OCI-LY3 (cell line): ENCODE measurements at regions not wholly inside any gene's neighbourhood (a gene's known extent, or its start where the extent isn't known, plus 50 kb on each side); places are given as distances from the start of the nearest gene placed in this dataset.
"Not testable (repeated sequence)": the region's sequence is repeated elsewhere in the genome, so short reads cannot be mapped to it uniquely, and the experiment has no call there.

ENCODE experiments used
- H2AFZ ChIP-seq: fragments of 200-600, 300-600 bp; shearing (Covaris generic); 2 replicates; pipeline ENCODE4 v1.6.0; 2014; ENCODE audit warnings: antibody characterized with exemption, low read depth, low read length
- H3K27ac ChIP-seq: fragments of 200-600, 300-600 bp; sonication (generic); 2 replicates; pipeline ENCODE4 v1.5.1; 2014; ENCODE audit warnings: mild to moderate bottlenecking, low read length, moderate library complexity, mixed read lengths
- H3K27me3 ChIP-seq: fragments of 200-600, 300-600 bp; sonication (generic); 2 replicates; pipeline ENCODE4 v1.6.1; 2014; ENCODE audit warnings: low read depth, low read length, mixed read lengths
- H3K36me3 ChIP-seq: fragments of 200-600, 300-600 bp; sonication (generic); replicated peaks from 2 replicates; pipeline ENCODE3; 2014; ENCODE audit warnings: low read depth, low read length, mixed read lengths
- H3K4me1 ChIP-seq: fragments of 300-600, 200-600 bp; sonication (generic); 2 replicates; pipeline ENCODE4 v1.6.1; 2014; ENCODE audit warnings: low read length, mixed read lengths
- H3K4me2 ChIP-seq: fragments of 200-600, 300-600 bp; sonication (generic); 2 replicates; pipeline ENCODE4 v1.6.1; 2014; ENCODE audit warnings: low read length, mixed read lengths
- H3K4me3 ChIP-seq: fragments of 300-600, 200-600 bp; sonication (generic); 2 replicates; pipeline ENCODE4 v1.5.1; 2014; ENCODE audit warnings: antibody characterized with exemption, mild to moderate bottlenecking, low read length, moderate library complexity
- H3K79me2 ChIP-seq: fragments of 300-600, 200-600 bp; shearing (Covaris generic); 2 replicates; pipeline ENCODE4 v1.6.1; 2014; ENCODE audit warnings: mild to moderate bottlenecking, low read length, mixed read lengths
- H3K9ac ChIP-seq: fragments of 300-600, 200-600 bp; shearing (Covaris generic); 2 replicates; pipeline ENCODE4 v1.6.0; 2014; ENCODE audit warnings: mild to moderate bottlenecking, low read length, moderate library complexity
- H3K9me3 ChIP-seq: fragments of 200-600, 300-600 bp; shearing (Covaris generic); 2 replicates; pipeline ENCODE4 v1.6.1; 2014; ENCODE audit warnings: low read length, mixed read lengths; ENCODE audit not compliant: insufficient read depth
- H4K20me1 ChIP-seq: fragments of 200-600, 300-600 bp; sonication (generic); 2 replicates; pipeline ENCODE4 v1.6.1; 2016; ENCODE audit warnings: low read length, mixed read lengths; ENCODE audit not compliant: insufficient read depth
- EZH2phosphoT487 ChIP-seq: fragments of 200-600 bp; shearing (Covaris generic); IDR thresholded peaks from 2 replicates; pipeline ENCODE4 v1.6.1; 2018; ENCODE audit warnings: antibody characterized with exemption, mixed run types, low read depth
- TF ChIP-seq, protein P1 (sequence below): fragments of 200-600, 300-600 bp; sonication (generic); IDR thresholded peaks from 2 replicates; pipeline ENCODE4 v1.5.1; 2014; ENCODE audit warnings: antibody characterized with exemption, low read length, low read depth

DNA sequence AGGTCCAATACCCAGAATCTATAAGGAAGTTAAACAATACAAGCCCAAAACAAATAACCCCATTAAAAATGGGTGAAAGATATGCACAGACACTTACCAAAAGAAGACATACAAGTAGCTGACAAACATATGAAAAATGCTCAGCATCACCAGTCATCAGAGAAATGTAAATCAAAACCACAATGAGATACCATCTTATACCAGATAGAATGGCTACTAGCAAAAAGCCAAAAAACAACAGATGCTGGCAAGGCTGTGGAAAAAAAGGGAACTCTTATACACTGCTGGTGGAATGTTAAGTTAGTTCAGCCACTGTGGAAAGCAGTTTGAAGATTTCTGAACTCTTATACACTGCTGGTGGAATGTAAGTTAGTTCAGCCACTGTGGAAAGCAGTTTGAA is 331.1 kb downstream of the KIF20B start:
- TF ChIP-seq EZH2phosphoT487: no peak
- TF ChIP-seq, protein P1, sequence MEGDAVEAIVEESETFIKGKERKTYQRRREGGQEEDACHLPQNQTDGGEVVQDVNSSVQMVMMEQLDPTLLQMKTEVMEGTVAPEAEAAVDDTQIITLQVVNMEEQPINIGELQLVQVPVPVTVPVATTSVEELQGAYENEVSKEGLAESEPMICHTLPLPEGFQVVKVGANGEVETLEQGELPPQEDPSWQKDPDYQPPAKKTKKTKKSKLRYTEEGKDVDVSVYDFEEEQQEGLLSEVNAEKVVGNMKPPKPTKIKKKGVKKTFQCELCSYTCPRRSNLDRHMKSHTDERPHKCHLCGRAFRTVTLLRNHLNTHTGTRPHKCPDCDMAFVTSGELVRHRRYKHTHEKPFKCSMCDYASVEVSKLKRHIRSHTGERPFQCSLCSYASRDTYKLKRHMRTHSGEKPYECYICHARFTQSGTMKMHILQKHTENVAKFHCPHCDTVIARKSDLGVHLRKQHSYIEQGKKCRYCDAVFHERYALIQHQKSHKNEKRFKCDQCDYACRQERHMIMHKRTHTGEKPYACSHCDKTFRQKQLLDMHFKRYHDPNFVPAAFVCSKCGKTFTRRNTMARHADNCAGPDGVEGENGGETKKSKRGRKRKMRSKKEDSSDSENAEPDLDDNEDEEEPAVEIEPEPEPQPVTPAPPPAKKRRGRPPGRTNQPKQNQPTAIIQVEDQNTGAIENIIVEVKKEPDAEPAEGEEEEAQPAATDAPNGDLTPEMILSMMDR: no peak
- H3K27ac ChIP-seq: no peak overlapping the region

DNA sequence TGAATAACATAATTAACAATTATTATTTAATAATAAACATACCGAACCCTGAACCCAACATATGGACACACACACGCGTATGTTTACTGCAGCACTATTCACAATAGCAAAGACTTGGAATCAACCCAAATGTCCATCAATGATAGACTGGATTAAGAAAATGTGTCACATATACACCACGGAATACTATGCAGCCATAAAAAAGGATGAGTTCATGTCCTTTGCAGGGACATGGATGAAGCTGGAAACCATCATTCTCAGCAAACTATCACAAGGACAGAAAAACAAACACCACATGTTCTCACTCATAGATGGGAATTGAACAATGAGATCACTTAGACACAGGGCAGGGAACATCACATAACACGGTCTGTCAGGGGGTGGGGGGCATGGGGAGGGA is 333.5 kb downstream of the KIF20B start:
- not testable (repeated sequence) for H3K27ac ChIP-seq, H3K9ac ChIP-seq, H3K4me3 ChIP-seq, H3K9me3 ChIP-seq, H2AFZ ChIP-seq, H3K79me2 ChIP-seq, H3K4me2 ChIP-seq, H3K36me3 ChIP-seq, H3K27me3 ChIP-seq, H3K4me1 ChIP-seq, H4K20me1 ChIP-seq

More for the DNA sequence above, 331.1 kb downstream of the KIF20B start:
- no peaks in the 10 kb centered on the region for H4K20me1 ChIP-seq
- no peaks in the 10 kb centered on the region for H3K4me1 ChIP-seq
- no peaks in the 10 kb centered on the region for H3K27me3 ChIP-seq
- H3K36me3 ChIP-seq: no peaks in the 10 kb centered on the region
- no peaks in the 10 kb centered on the region for H3K79me2 ChIP-seq
- H3K9ac ChIP-seq: no peak overlapping the region
- H3K4me3 ChIP-seq: no peak overlapping the region
- no peak overlapping the region for H2AFZ ChIP-seq
- no peak overlapping the region for H3K4me2 ChIP-seq
- H3K9me3 ChIP-seq: no peaks in the 10 kb centered on the region

DNA sequence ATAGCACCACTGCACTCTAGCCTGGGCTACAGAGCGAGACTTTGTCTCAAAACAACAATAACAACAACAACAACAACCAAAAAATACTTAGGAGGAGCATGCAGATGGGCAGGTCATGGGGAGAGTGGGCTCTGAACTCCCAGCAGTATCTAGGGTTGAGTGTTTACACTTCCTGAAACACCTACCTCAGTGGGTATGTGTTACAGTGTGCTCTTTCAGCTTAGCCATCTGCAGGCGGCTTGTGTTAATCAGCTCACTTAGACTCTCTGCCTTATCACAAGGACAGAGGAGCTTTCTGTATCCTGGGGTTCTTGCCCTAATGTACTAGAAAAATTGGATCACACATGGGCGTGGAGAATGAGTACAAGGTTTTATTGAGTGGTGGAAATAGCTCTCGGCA is 340.2 kb downstream of the KIF20B start:
- Histone ChIP-seq H3K4me2 (no peak overlapping the region), H3K4me1 (peaks cover 15% of the 10 kb centered on the region), H3K9ac (no peak overlapping the region), H2AFZ (no peak overlapping the region), H3K27ac (no peak overlapping the region), H4K20me1 (no peaks in the 10 kb centered on the region), H3K4me3 (no peak overlapping the region), H3K27me3 (no peaks in the 10 kb centered on the region), H3K36me3 (peaks cover 28% of the 10 kb centered on the region), H3K9me3 (no peaks in the 10 kb centered on the region; the same call in 1 of the 2 replicates), H3K79me2 (no peaks in the 10 kb centered on the region)
- TF ChIP-seq EZH2phosphoT487: no peak
- TF ChIP-seq, protein P1: no peak

DNA sequence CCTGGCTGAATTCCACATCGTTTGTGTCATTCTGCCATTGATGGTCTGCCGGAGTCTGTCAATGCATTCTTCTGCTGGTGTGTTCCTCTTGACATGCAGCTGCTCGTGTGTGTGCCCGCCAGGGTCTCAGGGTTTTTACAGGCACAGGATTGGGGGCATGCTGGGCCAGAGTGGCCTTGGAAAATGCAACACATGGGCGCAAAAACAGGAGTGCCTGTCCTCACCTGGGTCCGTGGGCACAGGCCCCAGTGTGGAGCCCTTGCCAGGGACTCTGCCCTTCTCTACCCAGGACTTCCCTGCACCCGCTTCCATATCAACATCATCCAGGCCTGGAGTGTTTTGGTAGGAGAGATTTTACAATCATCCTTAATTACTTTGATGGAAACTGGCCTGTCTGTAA is 340.7 kb downstream of the KIF20B start:
- Histone ChIP-seq H2AFZ (no peak overlapping the region), H4K20me1 (no peaks in the 10 kb centered on the region), H3K9me3 (no peaks in the 10 kb centered on the region; the same call in 1 of the 2 replicates)

More for the DNA sequence above, 340.7 kb downstream of the KIF20B start:
- H3K27me3 ChIP-seq: no peaks in the 10 kb centered on the region
- H3K27ac ChIP-seq: no peak overlapping the region
- H3K9ac ChIP-seq: no peak overlapping the region
- no peak for TF ChIP-seq EZH2phosphoT487
- TF ChIP-seq, protein P1: no peak
- no peak overlapping the region for H3K4me3 ChIP-seq
- peaks cover 20% of the 10 kb centered on the region for H3K4me1 ChIP-seq
- peaks cover 31% of the 10 kb centered on the region for H3K36me3 ChIP-seq
- H3K4me2 ChIP-seq: no peak overlapping the region
- no peaks in the 10 kb centered on the region for H3K79me2 ChIP-seq
